Kidney capillary endothelial cell (primary cell): ENCODE measurements at regions not wholly inside any gene's neighbourhood (a gene's known extent, or its start where the extent isn't known, plus 50 kb on each side); places are given as distances from the start of the nearest gene placed in this dataset.

Source experiments
- DNase-seq: peaks from one replicate; pipeline ENCODE4 v3.0.0-alpha.2; 2018; ENCODE audit warnings: low spot score

DNA sequence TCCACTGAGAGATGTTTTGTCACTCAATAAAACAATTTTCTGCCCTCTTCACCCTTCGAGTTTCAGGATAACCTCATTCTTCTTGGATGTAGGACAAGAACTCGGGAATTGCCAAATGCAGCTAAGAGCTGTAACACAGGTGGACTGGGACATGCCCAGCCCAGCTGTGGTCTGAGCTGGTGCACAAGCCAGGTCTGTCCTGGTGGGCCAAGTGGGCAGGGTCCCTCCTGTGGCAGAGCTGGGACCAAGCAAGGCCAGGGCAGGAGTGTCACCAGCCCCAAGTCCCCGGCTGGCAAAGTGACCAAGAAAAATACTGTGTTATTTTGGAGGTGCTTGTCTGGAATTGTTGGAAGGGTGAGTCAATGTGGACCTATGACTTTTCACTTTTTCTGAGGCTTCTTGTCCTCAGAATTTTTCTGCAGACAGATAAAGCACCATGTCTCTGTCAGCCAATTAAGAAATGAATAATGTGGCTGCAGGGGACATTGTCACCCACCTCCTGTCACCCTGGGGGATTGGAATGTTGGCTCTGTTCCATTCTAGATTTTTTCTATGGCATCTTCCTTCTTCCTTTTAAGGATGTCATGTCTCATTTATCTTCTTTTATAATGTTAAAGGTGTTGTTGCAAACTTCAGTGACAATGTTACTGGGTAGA lies 645.2 kb upstream of the EPHA6 start:
- no peak for DNase-seq

DNA sequence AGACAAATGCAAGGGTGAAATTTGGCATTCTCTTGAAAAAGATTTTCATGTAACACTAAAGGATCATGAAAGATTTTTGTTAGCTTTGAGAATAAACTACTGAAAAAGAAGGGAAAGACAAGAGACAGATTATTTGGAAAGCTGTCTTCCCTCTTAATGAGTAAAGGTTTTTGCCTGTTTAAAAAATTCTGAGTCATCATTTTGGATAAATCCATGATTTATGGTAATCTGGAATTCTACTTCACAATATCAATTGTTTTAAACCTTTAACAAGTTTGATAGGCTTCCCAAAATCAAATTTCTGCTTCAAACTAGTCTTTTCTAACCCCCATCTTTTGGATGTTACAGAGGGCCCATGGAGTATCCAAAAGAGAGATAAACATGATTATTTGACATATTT lies 641.5 kb upstream of the EPHA6 start:
- no peak for DNase-seq

- no peak for DNase-seq
These were observed 638.9 kb upstream of the EPHA6 start for GRCh38 chr3:96175500-96175899.

GRCh38 chr3:96182756-96183155 lies 631.6 kb upstream of the EPHA6 start:
- DNase-seq, result no peak

DNA sequence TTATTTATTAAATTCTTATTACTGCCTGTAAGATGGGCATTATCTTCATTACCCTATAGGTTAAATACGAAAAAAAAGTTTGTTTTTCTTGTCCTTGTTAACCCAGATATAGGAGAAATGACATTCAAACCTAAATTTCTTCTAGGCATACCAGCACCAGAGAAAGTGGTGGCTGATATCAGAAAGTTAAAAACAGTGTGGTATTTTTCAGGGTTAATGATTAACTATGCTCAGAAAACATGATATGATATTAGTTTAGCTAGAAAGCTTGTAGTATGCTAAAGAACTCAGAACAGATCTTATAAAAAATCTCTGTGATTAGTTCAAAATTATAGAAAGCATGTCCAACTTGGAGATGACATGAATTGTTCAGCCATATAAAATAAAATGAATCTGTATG lies 630.5 kb upstream of the EPHA6 start:
- DNase-seq, result no peak

- DNase-seq, result no peak
These were observed 624.3 kb upstream of the EPHA6 start for GRCh38 chr3:96190024-96190616.

DNA sequence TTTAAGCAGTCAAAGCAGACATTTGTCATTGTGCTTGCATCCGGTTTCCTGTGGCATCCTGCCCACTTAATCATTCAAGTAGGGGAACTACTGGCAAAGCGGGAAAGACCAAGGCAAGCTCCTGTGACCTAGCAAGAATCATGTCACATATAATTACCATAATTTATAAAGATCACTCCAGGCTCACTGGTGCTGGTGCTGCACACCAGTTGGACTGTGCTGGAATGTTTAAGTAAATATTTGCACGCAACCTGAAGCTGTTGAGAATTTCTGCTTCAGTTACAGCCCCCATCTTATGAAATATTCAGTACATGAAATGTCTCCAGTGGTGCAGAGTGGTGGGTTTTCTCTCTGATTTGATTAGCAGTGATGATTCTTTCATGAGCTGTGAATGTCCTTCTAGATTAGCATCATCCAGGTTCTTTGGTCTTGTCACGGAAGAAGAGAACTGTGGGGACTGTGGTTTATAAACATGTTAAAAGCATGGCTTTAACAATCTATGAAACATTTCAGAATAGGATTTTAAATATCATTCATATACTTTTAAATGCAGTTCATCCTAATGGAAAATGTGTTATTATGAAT lies 621.3 kb upstream of the EPHA6 start:
- no peak for DNase-seq

DNA sequence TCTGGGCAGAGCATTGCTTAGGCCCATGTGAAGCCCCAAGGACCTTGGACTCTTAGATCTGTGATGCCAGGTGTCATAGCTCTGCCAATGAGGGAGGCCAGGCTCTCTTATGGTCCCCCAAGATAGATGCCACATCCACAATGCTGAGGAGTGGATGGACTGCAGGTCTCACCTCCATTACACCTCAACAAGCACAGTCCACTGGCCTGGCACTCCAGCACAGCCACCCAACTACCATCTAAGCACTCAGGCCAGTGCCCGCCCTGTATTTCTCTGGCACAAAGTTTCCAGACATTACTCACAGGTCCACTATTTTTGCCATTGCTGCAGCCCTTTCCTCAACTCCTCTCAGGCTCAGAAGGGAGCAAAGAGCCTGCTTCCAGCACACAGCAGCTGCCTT lies 613.5 kb upstream of the EPHA6 start:
- DNase-seq, result no peak

- DNase-seq, result no peak
These were observed 612.9 kb upstream of the EPHA6 start for GRCh38 chr3:96201463-96201862.

GRCh38 chr3:96202181-96202580 lies 612.2 kb upstream of the EPHA6 start:
- DNase-seq, result no peak

- no peak for DNase-seq
These were observed 604.7 kb upstream of the EPHA6 start for GRCh38 chr3:96209699-96210098.

DNA sequence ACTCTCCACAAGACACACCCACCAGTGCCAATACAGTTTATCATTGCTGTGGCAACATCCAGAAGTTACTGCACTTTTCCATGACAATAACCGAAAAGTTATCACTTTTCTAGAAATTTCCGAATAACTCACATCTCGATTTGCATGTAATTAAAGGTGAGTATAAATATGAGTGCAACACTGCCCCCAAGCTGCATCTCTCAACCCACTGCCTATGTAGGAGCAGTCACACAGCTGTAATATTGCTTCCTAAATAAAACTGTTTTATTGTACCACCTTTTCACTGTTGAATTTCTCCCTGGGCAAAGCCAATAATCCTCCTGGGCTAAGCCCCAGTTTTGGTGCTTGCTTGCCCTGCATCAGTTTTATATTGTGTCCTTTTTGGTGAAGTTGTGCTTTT lies 601.0 kb upstream of the EPHA6 start:
- no peak for DNase-seq

GRCh38 chr3:96214941-96215340 lies 599.5 kb upstream of the EPHA6 start:
- no peak for DNase-seq

GRCh38 chr3:96225494-96225893 lies 588.9 kb upstream of the EPHA6 start:
- no peak for DNase-seq

DNA sequence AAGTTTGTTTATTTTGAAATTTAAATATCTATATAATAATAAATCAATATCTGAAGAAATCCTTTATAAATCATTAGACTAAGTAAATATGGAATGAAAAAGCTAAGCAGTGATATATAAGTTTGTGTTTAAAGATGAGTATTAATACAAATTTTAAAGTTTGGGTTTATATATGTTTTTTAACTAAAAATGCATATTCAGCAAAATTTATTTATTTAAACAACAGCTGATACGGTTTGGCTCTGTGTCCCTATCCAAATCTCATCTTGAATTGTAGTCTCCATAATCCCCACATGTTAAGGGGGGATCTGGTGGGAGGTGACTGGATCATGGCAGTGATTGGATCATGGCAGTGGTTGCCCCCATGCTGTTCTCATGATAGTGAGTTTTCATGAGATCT lies 580.7 kb upstream of the EPHA6 start:
- DNase-seq, result no peak

DNA sequence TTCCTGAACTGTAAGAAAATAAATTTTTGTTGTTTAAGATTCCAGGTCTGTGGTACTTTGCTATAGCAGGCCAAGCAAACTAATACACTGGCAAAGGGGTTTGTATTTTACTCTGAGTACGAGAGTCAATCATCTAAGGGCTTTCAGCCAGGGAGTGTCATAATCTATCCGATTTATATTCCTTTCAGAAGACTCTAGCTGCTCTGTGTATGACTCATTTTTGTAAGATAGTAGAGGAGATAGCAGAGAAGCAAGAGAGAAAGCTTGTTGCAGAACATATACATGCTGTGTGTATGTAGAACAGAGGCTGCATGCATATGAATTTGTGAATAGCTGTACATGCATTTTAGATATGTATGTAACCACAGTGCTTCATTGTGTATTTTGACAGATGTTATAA lies 577.9 kb upstream of the EPHA6 start:
- DNase-seq, result no peak

GRCh38 chr3:96259299-96259698 lies 555.1 kb upstream of the EPHA6 start:
- DNase-seq, result no peak

DNA sequence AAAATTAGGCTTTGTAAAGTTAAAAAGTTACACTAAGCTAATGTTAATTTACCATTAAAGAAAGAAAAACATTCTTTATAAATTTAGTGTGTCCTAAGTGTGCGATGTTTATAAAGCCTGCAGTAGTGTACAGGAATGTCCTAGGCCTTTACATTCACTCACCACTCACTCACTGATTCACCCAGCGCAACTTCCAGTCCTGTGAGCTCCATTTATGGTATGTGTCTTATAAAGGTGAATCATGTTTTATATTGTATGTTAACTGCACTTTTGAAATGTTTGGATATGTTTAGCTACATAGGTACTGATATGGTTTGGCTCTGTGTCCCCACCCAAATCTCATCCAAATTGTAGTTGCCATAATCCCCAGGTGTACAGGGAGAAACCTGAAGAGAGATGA lies 549.7 kb upstream of the EPHA6 start:
- DNase-seq, result no peak

DNA sequence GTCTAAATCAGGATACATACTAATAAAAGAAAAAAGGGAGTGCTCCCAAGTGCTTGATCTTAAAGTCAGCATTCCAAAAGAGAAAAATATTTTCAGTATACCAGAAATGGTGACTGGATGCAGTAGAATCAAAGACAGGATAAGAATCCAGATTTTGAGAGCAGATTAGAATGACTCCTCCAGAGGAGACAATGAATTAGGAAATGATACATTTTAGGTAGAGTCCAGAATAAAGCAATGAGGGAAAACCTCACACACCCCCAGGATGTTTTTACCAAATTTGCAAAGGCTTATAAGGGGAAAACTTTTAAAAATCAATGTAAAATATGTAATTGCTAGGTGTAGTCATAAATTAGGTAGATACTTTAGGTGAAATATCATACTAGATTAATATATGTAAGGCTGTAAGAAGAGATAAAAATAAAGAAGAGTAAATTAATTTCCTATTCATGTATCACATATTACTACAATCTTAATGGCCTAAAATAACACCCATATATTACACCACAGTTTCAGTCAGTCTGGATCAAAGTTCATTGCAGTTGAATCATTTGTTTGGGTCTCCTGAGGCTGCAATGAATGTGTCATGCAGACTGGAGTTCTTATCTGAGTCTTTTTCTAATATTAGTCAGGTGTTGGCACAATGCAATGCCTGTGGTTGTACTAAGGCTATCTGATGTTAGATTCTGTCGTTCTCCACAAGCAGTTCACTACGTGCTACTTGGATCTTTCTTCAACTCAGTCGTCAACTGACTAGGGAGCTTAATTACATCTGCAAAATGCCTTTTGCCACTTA lies 547.8 kb upstream of the EPHA6 start:
- peak; percentile 95 for DNase-seq

DNA sequence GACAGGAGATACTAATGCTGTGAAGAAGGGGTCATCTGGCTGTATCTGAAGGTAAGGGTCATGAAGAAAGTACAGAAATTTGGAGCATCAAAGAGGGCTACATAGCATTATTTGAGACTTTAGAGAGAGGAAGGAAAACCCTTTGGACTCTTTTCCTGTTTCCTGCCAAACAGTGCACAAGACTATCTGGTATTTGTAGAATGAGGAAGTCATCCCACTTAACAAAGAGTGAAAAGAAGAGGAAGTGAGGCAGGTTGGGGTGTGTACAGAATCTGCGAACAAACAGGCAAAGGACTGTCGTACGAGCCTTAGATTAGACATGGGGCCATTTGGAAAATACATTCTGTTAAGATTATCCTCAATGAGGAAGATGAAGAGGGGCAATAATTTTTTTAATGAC lies 546.8 kb upstream of the EPHA6 start:
- peak; percentile 85 for DNase-seq

GRCh38 chr3:96294143-96294542 lies 520.3 kb upstream of the EPHA6 start:
- no peak for DNase-seq

DNA sequence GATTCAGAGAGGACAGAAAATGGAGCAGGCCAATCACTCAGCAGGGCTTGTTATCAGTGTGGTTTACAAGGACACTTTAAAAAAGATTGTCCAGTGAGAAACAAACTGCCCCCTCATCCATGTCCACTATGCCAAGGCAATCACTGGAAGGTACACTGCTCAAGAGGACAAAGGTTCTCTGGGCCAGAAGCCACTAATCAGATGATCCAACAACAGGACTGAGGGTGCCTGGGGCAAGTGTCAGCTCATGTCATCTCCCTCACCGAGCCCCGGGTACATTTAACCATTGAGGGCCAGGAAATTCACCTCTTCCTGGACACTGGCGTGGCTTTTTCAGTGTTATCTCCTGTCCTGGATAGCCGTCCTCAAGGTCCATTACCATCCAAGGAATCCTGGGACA lies 513.7 kb upstream of the EPHA6 start:
- DNase-seq, result no peak

DNA sequence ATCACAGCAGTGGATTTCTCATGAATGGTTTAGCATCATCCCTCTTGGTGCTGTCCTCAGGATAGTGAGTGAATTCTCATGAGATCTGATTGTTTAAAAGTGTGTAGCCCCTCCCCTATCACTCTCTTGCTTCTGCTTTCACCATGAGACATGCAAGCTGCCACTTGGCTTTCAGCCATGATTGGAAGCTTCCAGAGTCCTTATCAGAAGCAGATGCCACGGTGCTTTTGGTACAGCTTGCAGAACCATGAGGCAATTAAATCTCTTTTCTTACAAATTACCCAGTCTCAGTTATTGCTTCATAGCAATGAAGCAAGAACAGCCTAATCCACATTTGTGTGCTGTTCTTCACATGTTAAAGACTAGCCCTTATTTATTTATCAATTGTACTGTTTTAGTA lies 495.2 kb upstream of the EPHA6 start:
- DNase-seq, result no peak
